Activated CD4-positive, alpha-beta T cell treated with anti-CD3 and anti-CD28 coated beads for 36 hours (primary cell): ENCODE measurements at regions not wholly inside any gene's neighbourhood (a gene's known extent, or its start where the extent isn't known, plus 50 kb on each side); places are given as distances from the start of the nearest gene placed in this dataset.
A peak's percentile ranks its signal among the peaks of the same experiment; 100 is the strongest.
"Not testable (repeated sequence)": the region's sequence is repeated elsewhere in the genome, so short reads cannot be mapped to it uniquely, and the experiment has no call there.

ENCODE experiments used
- ATAC-seq: fragments of 200-7000 bp; cut with Tn5 transposase; one replicate; pipeline ENCODE4 v1.10.0; 2021; ENCODE audit warnings: mild to moderate bottlenecking, moderate library complexity
- CTCF ChIA-PET: fragments of 350-600 bp; sonication (Branson Sonifier 250); formaldehyde crosslinking; loops from one replicate; lab custom pipeline; 2021; ENCODE audit warnings: antibody characterized with exemption; lab: Charles Lee
- POLR2A ChIA-PET: fragments of 350-600 bp; sonication (Branson Sonifier 250); formaldehyde crosslinking; loops from one replicate; lab custom pipeline; 2021; ENCODE audit warnings: antibody characterized with exemption, inconsistent platforms; lab: Charles Lee
- DNase-seq: peaks from one replicate; pipeline ENCODE4 v3.0.0-alpha.2; 2020
- H3K27ac Mint-ChIP-seq: one replicate; pipeline ENCODE4 v1.8.0; 2021; ENCODE audit warnings: mixed read lengths
- H3K27me3 Mint-ChIP-seq: one replicate; pipeline ENCODE4 v1.8.0; 2021; ENCODE audit warnings: mixed read lengths
- H3K36me3 Mint-ChIP-seq: one replicate; pipeline ENCODE4 v1.8.0; 2021; ENCODE audit warnings: low read depth, mixed read lengths
- H3K4me1 Mint-ChIP-seq: one replicate; pipeline ENCODE4 v1.8.0; 2021; ENCODE audit warnings: mixed read lengths
- H3K4me3 Mint-ChIP-seq: one replicate; pipeline ENCODE4 v1.8.0; 2021; ENCODE audit warnings: mild to moderate bottlenecking, moderate library complexity, mixed read lengths
- H3K9me3 Mint-ChIP-seq: one replicate; pipeline ENCODE4 v1.8.0; 2021; ENCODE audit warnings: low read depth, mixed read lengths
- intact Hi-C, 2 experiments: fragments of 100-400 bp; cut with DNase I in 1 of 2; cut with micrococcal nuclease in 1 of 2; formaldehyde crosslinking; loops; one replicate each; pipeline versions ENCODE4 v1.14.2 to v1.15.1; 2022 to 2024; cut with DNase I, micrococcal nuclease

DNA sequence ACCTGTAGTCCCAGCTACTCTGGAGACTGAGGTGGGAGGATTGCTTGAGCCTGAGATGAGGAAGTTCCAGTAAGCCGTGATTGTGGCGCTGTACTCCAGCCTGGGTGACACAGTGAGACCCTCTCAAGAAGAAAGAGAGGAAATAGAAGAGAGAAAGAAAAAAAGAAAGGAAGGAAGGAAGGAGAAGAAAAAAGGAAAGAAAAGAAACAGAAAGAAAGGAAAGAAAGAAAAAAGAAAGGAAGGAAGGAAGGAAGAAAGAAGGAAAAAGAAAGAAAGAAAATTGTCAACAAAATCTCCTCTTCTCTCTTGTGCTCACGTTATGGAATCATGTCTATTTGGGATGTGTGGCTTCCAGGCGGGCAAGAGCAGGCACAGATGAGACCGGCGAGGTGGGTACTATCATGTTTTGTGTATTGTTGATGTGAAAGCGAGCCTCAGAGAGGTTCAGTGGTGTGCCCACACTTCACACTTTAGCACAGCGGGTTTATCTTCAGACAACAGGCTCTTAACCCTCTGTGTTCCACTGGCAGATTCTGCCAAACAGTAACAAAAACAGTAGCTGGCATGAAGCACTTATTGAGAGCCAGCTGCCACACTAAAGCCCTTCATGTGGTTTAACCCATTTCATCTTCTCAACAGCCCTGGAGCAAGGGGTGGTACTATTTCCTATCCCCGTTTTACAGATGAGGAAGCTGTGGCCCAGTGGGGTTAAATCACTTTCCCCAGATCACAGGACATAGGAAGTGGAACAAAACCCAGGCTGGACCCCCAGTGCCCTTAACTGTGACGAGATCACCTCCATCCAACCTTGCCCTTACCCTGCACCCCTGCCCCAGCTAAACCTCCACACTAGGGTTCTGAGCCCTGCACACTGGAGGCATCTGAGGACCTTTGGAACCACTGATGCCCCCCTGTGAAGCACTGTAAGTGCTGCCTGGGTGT lies 94.7 kb upstream of the TARDBP start:
- H3K27ac Mint-ChIP-seq = no peak overlapping the region
- DNase-seq = no peak
- H3K4me3 Mint-ChIP-seq = peak overlapping the region; percentile 16
- peaks cover 31% of the 10 kb centered on the region for H3K27me3 Mint-ChIP-seq
- intact Hi-C loops = no loop called here
- ATAC-seq = peak; percentile 40
- ChIA-PET CTCF (interaction anchor here (0.6 kb wide), 1 partner anchor 216 kb away, joined by 3 read pairs; no protein-coding TSS in a partner anchor), POLR2A (no interaction called here)
- H3K9me3 Mint-ChIP-seq = no peaks in the 10 kb centered on the region
- no peaks in the 10 kb centered on the region for H3K36me3 Mint-ChIP-seq
- H3K4me1 Mint-ChIP-seq = peaks cover 35% of the 10 kb centered on the region

DNA sequence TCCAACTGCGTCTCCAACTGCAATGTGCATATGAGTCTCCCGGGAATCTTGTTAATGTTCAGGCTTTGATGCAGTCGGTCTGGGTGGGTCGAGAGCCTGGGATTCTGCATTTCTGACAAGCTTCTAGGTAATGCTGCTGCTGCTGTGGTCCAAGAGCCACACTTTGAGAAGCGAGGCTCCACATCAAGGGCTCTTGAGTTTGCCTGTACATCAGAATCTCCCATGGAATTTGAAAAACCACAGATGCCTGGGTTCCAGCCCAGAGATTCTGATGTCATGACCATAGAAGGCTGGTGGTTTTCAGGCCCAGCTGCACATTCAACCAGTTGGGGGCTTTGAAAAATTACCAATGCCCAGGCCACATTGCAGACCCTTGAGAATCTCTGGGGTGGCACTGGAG lies 93.9 kb upstream of the TARDBP start:
- H3K36me3 Mint-ChIP-seq = no peaks in the 10 kb centered on the region
- no peak for DNase-seq

DNA sequence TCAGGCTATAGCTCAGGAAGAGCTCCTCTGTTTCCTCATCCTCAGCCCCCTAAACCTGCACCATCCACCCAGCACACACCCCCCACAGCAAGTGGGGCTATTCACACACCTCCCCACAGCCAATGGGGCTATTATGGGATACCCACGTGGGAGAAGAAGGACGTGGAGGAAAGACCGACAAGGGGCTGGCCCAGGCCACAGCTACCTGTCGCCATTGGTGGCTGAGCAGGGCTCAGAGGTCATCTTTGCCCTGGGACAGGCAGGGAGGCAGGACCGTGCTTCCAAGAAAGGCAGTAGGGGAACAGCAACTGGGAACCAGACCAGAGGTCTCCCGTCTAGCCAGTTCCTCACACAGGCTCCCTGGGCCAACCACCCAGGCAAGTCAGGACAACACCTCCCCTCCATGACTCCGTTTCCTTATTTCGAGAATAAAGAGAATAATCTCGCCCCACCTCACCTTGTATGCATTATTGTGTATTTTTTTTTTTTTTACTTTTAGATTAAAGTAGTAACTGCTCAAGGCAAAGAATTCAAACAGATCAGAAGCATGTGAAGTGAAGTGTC lies 92.3 kb upstream of the TARDBP start:
- DNase-seq (no peak), ATAC-seq (no peak)
- ChIA-PET POLR2A (interaction anchor here (0.7 to 0.8 kb wide), 2 partner anchors 12 to 45 kb away, joined by 3 read pairs; no protein-coding TSS in a partner anchor), CTCF (interaction anchor here (1.0 kb wide), 1 partner anchor 10 kb away, joined by 3 read pairs; no protein-coding TSS in a partner anchor)
- Mint-ChIP-seq H3K9me3 (no peaks in the 10 kb centered on the region), H3K4me1 (peaks cover 37% of the 10 kb centered on the region), H3K27me3 (peaks cover 28% of the 10 kb centered on the region), H3K36me3 (no peaks in the 10 kb centered on the region), H3K4me3 (no peak overlapping the region), H3K27ac (no peak overlapping the region)
- intact Hi-C loops = no loop called here

More for the DNA sequence above, 93.9 kb upstream of the TARDBP start:
- ChIA-PET POLR2A (no interaction called here), CTCF (interaction anchor here (0.6 kb wide), 1 partner anchor 215 kb away, joined by 3 read pairs; no protein-coding TSS in a partner anchor)
- Mint-ChIP-seq H3K4me1 (peaks cover 37% of the 10 kb centered on the region), H3K4me3 (no peak overlapping the region), H3K9me3 (no peaks in the 10 kb centered on the region), H3K27ac (no peak overlapping the region), H3K27me3 (peaks cover 26% of the 10 kb centered on the region)
- intact Hi-C loops = no loop called here
- no peak for ATAC-seq

DNA sequence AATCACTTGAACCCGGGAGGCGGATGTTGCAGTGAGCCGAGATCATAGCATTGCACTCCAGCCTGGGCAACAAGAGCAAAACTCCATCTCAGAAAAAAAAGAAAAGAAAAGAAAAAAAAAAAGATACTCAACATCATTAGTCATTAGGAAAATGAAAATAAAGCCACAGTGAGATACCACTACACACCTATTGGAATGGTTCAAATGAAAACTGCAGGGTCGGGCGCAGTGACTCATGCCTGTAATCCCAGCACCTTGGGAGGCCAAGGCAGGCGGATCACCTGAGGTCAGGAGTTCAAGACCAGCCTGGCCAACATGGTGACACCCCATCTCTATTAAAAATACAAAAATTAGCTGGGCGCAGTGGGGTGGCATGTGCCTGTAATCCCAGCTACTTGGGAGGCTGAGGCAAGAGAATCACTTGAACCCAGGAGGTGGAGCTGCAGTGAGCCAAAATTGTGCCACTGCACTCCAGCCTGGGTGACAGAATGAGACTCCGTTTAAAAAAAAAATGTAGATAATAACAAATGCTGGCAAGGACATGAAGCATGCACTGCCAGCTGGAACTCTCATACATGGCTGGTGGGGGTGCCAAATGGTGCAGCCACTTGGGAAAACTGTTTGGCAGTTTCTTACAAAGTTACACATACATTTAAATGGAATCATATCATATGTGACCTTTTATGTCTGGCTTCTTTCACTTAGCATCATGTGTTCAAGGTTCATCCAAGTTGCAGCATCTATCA lies 90.0 kb upstream of the TARDBP start:
- POLR2A ChIA-PET, CTCF ChIA-PET, H3K27ac Mint-ChIP-seq, H3K36me3 Mint-ChIP-seq, H3K9me3 Mint-ChIP-seq, H3K4me3 Mint-ChIP-seq: not testable (repeated sequence)
- intact Hi-C loops = loop anchor here in 1 of 2 experiments (1.0 kb wide), 1 partner anchor 10 kb away; no protein-coding TSS in a partner anchor
- DNase-seq (peak; percentile 74), ATAC-seq (peak; percentile 85)
- H3K27me3 Mint-ChIP-seq = peaks cover 29% of the 10 kb centered on the region
- peaks cover 22% of the 10 kb centered on the region for H3K4me1 Mint-ChIP-seq

DNA sequence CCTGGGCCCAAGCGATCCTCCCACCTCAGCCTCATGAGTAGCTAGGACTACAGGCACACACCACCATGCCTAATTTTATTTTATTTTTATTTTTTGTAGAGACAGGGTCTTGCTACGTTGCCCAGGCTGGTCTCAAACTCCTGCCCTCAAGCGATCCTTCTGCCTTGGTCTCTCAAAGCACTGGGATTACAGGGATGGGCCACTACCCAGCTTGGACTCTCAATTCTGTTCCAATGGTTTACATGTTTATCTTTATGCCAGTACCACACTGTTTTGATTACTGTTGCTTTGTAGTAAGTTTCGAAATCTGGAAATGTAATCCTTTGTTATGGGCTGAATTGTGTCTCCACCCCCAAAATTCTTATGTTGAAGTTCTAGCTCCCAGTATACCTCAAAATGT lies 88.4 kb upstream of the TARDBP start:
- intact Hi-C loops = no loop called here
- POLR2A ChIA-PET = no interaction called here
- DNase-seq = no peak
- H3K27me3 Mint-ChIP-seq = peaks cover 19% of the 10 kb centered on the region
- H3K4me1 Mint-ChIP-seq = peaks cover 11% of the 10 kb centered on the region
- no peak overlapping the region for H3K4me3 Mint-ChIP-seq
- H3K36me3 Mint-ChIP-seq = no peaks in the 10 kb centered on the region
- no peaks in the 10 kb centered on the region for H3K9me3 Mint-ChIP-seq
- ATAC-seq = no peak
- CTCF ChIA-PET = no interaction called here
- H3K27ac Mint-ChIP-seq = no peak overlapping the region

DNA sequence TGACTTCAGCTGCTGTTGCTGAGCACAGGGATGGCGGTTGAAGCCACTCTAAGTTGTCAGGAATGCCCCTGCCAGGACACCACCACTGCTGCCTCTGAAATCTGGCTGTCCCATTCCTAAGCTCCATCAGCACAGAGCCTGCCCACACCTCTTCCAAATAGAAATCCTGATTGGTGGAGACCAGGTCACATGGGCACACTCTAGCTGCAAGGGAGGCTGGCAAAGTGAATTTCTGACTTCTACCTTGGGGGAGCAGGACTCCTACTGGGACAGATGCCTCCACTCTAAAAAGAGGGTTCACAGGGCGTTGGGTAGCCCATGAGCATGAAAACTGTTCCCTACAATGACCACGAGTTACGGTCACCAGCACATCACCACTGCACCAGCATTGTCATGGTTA lies 83.8 kb upstream of the TARDBP start:
- ChIA-PET CTCF (interaction anchor here (0.6 to 1.4 kb wide), 3 partner anchors 11 to 72 kb away, joined by 3 to 7 read pairs (median 3); no protein-coding TSS in a partner anchor), POLR2A (no interaction called here)
- Mint-ChIP-seq H3K4me1 (peaks cover 9% of the 10 kb centered on the region), H3K27me3 (peaks cover 18% of the 10 kb centered on the region), H3K4me3 (no peak overlapping the region), H3K9me3 (peaks cover 2% of the 10 kb centered on the region), H3K27ac (no peak overlapping the region), H3K36me3 (no peaks in the 10 kb centered on the region)
- no peak for ATAC-seq
- intact Hi-C loops = no loop called here
- no peak for DNase-seq

DNA sequence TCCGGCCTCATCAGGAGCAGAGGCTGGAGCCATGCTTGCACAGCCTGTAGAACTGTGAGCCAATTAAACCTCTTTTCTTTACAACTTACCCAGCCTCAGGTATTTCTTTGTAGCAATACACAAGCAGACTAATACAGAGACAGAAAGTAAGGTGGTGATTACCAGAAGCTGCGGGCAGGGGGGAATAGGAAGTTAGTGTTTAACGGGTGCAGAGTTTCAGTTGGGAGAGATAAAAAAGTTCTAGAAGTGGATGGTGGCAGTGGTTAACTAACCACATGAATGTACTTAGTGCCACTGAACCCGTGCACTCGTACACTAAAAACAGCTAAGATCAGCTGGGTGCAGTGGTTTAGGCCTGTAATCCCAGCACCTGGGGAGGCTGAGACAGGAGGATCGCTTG lies 80.4 kb upstream of the TARDBP start:
- peaks cover 2% of the 10 kb centered on the region for H3K9me3 Mint-ChIP-seq
- H3K4me1 Mint-ChIP-seq = peaks cover 10% of the 10 kb centered on the region
- DNase-seq (peak; percentile 74), ATAC-seq (peak; percentile 92)
- no peaks in the 10 kb centered on the region for H3K36me3 Mint-ChIP-seq
- ChIA-PET CTCF (interaction anchor here (1.2 kb wide), 1 partner anchor 10 kb away, joined by 3 read pairs; no protein-coding TSS in a partner anchor), POLR2A (interaction anchor here (0.6 kb wide), 1 partner anchor 12 kb away, joined by 3 read pairs; no protein-coding TSS in a partner anchor)
- no peak overlapping the region for H3K27ac Mint-ChIP-seq
- intact Hi-C loops = loop anchor here in 1 of 2 experiments (1.0 kb wide), 2 partner anchors 10 to 421 kb away; no protein-coding TSS in a partner anchor
- H3K27me3 Mint-ChIP-seq = peaks cover 16% of the 10 kb centered on the region
- no peak overlapping the region for H3K4me3 Mint-ChIP-seq

DNA sequence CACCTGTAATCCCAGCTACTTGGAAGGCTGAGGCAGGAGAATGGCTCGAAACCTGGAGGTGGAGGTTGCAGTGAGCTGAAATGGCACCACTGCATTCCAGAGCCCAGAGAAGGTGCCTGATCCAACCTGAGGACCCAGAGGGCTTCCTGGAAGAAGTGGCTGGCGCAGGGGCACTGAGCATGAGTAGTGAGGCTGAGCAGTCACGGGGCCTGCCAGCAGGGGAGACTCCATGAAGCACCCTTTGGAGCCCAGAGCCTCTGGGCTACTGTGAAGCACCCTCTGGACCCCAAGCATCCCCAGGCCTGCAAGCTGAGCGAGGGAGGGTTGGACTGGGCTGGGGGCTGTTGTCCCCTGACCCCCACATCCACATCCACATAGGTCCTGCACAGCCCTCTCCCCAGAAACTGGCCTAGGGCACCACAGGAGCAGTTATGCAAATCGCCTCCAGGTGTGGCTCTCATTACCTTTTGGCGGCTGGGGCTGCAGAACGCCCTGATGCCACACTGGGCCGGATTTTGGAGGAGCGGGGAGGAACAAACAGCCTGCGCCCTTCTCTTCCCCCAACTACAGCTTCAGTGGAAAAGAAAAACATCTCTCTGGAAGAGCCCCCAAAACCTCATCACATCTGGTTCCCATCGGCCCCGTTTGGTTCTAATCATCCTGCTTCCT lies 78.2 kb upstream of the TARDBP start:
- POLR2A ChIA-PET = no interaction called here
- Mint-ChIP-seq H3K27ac (no peak overlapping the region), H3K4me1 (peaks cover 16% of the 10 kb centered on the region), H3K27me3 (peaks cover 32% of the 10 kb centered on the region), H3K9me3 (peaks cover 2% of the 10 kb centered on the region), H3K36me3 (no peaks in the 10 kb centered on the region), H3K4me3 (no peak overlapping the region)
- ATAC-seq (no peak), DNase-seq (no peak)
- intact Hi-C loops = no loop called here
- CTCF ChIA-PET = interaction anchor here (1.2 kb wide), 1 partner anchor 426 kb away, joined by 5 read pairs; no protein-coding TSS in a partner anchor

DNA sequence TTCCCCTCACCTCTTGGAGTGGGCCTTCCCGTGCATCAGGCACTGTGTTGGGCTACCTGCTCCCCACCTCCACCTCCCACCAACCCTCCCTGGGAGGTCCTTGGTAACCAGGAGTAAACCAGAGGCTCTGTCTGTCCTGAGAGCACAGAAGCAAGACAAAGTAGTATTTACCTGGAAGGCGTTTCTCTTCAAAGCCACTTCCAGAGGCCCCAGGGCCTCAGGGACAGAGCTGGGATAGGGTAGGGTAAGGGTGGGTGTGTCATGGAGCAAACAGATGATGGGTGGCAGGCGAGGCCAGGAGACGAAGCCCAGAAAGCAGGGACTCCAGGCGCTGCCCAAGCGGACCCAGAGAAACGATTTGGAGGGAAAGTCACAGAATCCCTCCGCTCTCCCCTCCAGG lies 77.2 kb upstream of the TARDBP start:
- ChIA-PET POLR2A (no interaction called here), CTCF (interaction anchor here (0.6 kb wide), 1 partner anchor 448 kb away, joined by 3 read pairs; no protein-coding TSS in a partner anchor)
- intact Hi-C loops = no loop called here
- Mint-ChIP-seq H3K36me3 (no peaks in the 10 kb centered on the region), H3K27ac (no peak overlapping the region), H3K4me3 (no peak overlapping the region), H3K27me3 (peaks cover 31% of the 10 kb centered on the region), H3K9me3 (peaks cover 2% of the 10 kb centered on the region), H3K4me1 (peaks cover 26% of the 10 kb centered on the region)
- DNase-seq (no peak), ATAC-seq (no peak)

DNA sequence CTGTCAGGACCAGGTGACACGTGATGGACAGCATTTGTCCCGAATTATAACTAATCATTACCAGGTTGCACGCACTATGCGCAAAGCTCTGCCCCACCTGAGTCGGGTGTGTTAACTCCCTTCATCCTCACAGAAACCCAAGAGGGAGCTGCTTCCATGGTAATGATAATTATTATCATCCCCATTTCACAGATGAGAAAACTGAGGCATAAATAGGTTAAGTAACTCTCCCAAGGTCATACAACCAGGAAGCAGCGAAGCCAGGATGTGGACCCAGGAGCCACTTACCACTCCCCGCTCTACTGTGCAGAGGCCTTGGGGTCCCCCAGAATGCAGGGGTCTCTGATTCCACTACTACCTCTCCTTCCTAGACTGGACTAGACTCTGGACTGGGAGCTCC lies 76.7 kb upstream of the TARDBP start:
- ATAC-seq (no peak), DNase-seq (no peak)
- ChIA-PET CTCF (interaction anchor here (0.6 kb wide), 1 partner anchor 448 kb away, joined by 3 read pairs; no protein-coding TSS in a partner anchor), POLR2A (no interaction called here)
- H3K27ac Mint-ChIP-seq = no peak overlapping the region
- peaks cover 31% of the 10 kb centered on the region for H3K4me1 Mint-ChIP-seq
- peaks cover 31% of the 10 kb centered on the region for H3K27me3 Mint-ChIP-seq
- H3K4me3 Mint-ChIP-seq = no peak overlapping the region
- no peaks in the 10 kb centered on the region for H3K36me3 Mint-ChIP-seq
- intact Hi-C loops = no loop called here
- peaks cover 2% of the 10 kb centered on the region for H3K9me3 Mint-ChIP-seq
